GM21529 (cell line): ENCODE measurements at regions not wholly inside any gene's neighbourhood (a gene's known extent, or its start where the extent isn't known, plus 50 kb on each side); places are given as distances from the start of the nearest gene placed in this dataset.

Source experiments
- ATAC-seq: cut with Tn5 transposase; IDR thresholded peaks from one replicate; pipeline ENCODE4 v1.9.1; 2021; ENCODE audit not compliant: unreplicated experiment

GRCh38 chr11:111148121-111148520 is 97.4 kb upstream of the POU2AF2 start:
- no peak for ATAC-seq

GRCh38 chr11:111137846-111138245 is 107.7 kb upstream of the POU2AF2 start:
- ATAC-seq: no peak

GRCh38 chr11:111135778-111136570 is 109.6 kb upstream of the POU2AF2 start:
- ATAC-seq: no peak

GRCh38 chr11:111135101-111135500 is 110.4 kb upstream of the POU2AF2 start:
- no peak for ATAC-seq

GRCh38 chr11:111128076-111128870 is 117.3 kb upstream of the POU2AF2 start:
- ATAC-seq: no peak

- no peak for ATAC-seq
Measured at GRCh38 chr11:111124724-111125123, 120.8 kb upstream of the POU2AF2 start.

- peak; percentile 64 for ATAC-seq
Measured at GRCh38 chr11:111123463-111124398, 121.8 kb upstream of the POU2AF2 start.

GRCh38 chr11:111120696-111121302 is 124.7 kb upstream of the POU2AF2 start:
- no peak for ATAC-seq

GRCh38 chr11:111120161-111120560 is 125.4 kb upstream of the POU2AF2 start:
- ATAC-seq: no peak

GRCh38 chr11:111119751-111120150 is 125.8 kb upstream of the POU2AF2 start:
- no peak for ATAC-seq

GRCh38 chr11:111115890-111116289 is 129.6 kb upstream of the POU2AF2 start:
- ATAC-seq: no peak

- ATAC-seq: no peak
Measured at GRCh38 chr11:111114091-111114490, 131.4 kb upstream of the POU2AF2 start.

- no peak for ATAC-seq
Measured at GRCh38 chr11:111112614-111113013, 132.9 kb upstream of the POU2AF2 start.

GRCh38 chr11:111107501-111107900 is 138.0 kb upstream of the POU2AF2 start:
- no peak for ATAC-seq

- no peak for ATAC-seq
Measured at GRCh38 chr11:111106641-111107040, 138.9 kb upstream of the POU2AF2 start.

GRCh38 chr11:111105566-111105965 is 140.0 kb upstream of the POU2AF2 start:
- no peak for ATAC-seq

GRCh38 chr11:111104185-111104584 is 141.3 kb upstream of the POU2AF2 start:
- no peak for ATAC-seq

GRCh38 chr11:111101881-111102280 is 143.6 kb upstream of the POU2AF2 start:
- ATAC-seq: no peak

GRCh38 chr11:111099028-111099713 is 146.4 kb upstream of the POU2AF2 start:
- ATAC-seq: no peak

- ATAC-seq: no peak
Measured at GRCh38 chr11:111098091-111098490, 147.4 kb upstream of the POU2AF2 start.
